ENCODE measurements at regions not wholly inside any gene's neighbourhood (a gene's known extent, or its start where the extent isn't known, plus 50 kb on each side); places are given as distances from the start of the nearest gene placed in this dataset.

- DNase-seq: no peak
Observed at GRCh38 chr10:131010965-131011575, 300.5 kb downstream of the TCERG1L start.

- DNase-seq: no peak
Observed at GRCh38 chr10:131011936-131012640, 299.4 kb downstream of the TCERG1L start.

- no peak for DNase-seq
Observed at GRCh38 chr10:131012641-131012985, 298.9 kb downstream of the TCERG1L start.

GRCh38 chr10:131013281-131013912 is 298.1 kb downstream of the TCERG1L start:
- DNase-seq: no peak

- DNase-seq: no peak
Observed at GRCh38 chr10:131014271-131014670, 297.2 kb downstream of the TCERG1L start.

- DNase-seq: no peak
Observed at GRCh38 chr10:131015271-131015670, 296.2 kb downstream of the TCERG1L start.

- no peak for DNase-seq
Observed at GRCh38 chr10:131016556-131016955, 295.0 kb downstream of the TCERG1L start.

- DNase-seq: no peak
Observed at GRCh38 chr10:131017566-131018285, 293.8 kb downstream of the TCERG1L start.

- DNase-seq: no peak
Observed at GRCh38 chr10:131018886-131019500, 292.5 kb downstream of the TCERG1L start.

GRCh38 chr10:131019696-131020095 is 291.8 kb downstream of the TCERG1L start:
- DNase-seq: no peak

GRCh38 chr10:131020775-131021174 is 290.7 kb downstream of the TCERG1L start:
- no peak for DNase-seq

GRCh38 chr10:131021246-131021895 is 290.1 kb downstream of the TCERG1L start:
- no peak for DNase-seq

GRCh38 chr10:131021969-131022368 is 289.6 kb downstream of the TCERG1L start:
- no peak for DNase-seq

- DNase-seq: no peak
Observed at GRCh38 chr10:131022369-131022768, 289.2 kb downstream of the TCERG1L start.

- DNase-seq: no peak
Observed at GRCh38 chr10:131022981-131023380, 288.5 kb downstream of the TCERG1L start.

GRCh38 chr10:131024259-131025131 is 287.0 kb downstream of the TCERG1L start:
- DNase-seq: no peak

GRCh38 chr10:131025333-131025732 is 286.2 kb downstream of the TCERG1L start:
- DNase-seq: no peak

GRCh38 chr10:131027256-131027655 is 284.3 kb downstream of the TCERG1L start:
- no peak for DNase-seq

GRCh38 chr10:131031346-131031745 is 280.2 kb downstream of the TCERG1L start:
- DNase-seq: no peak

GRCh38 chr10:131032329-131033165 is 279.0 kb downstream of the TCERG1L start:
- no peak for DNase-seq

Data from T-helper 9 cell (primary cell).